ENCODE measurements at regions not wholly inside any gene's neighbourhood (a gene's known extent, or its start where the extent isn't known, plus 50 kb on each side); places are given as distances from the start of the nearest gene placed in this dataset.

GRCh38 chr14:101224356-101225156, 321.0 kb upstream of the RTL1 start:
- TF ChIP-seq ZFX (IDR thresholded peaks at IDR 0.05; ENCODE audit: borderline replicate concordance) (no peak), CTCF (IDR thresholded peaks at IDR 0.05) (no peak)

GRCh38 chr14:101225157-101226152, 321.9 kb upstream of the RTL1 start:
- TF ChIP-seq CTCF (IDR thresholded peaks at IDR 0.05) (no peak), ZFX (IDR thresholded peaks at IDR 0.05; ENCODE audit: borderline replicate concordance) (no peak)
- no peak overlapping the region for H3K27ac ChIP-seq

More at GRCh38 chr14:101224356-101225156, 321.0 kb upstream of the RTL1 start:
- no peak overlapping the region for H3K27ac ChIP-seq

- TF ChIP-seq ZFX (IDR thresholded peaks at IDR 0.05; ENCODE audit: borderline replicate concordance) (no peak), CTCF (IDR thresholded peaks at IDR 0.05) (no peak)
- H3K27ac ChIP-seq: no peak overlapping the region
These were observed 322.7 kb upstream of the RTL1 start for GRCh38 chr14:101226265-101226602.

- TF ChIP-seq ZFX (IDR thresholded peaks at IDR 0.05; ENCODE audit: borderline replicate concordance) (no peak), CTCF (IDR thresholded peaks at IDR 0.05) (no peak)
- no peak overlapping the region for H3K27ac ChIP-seq
These were observed 323.3 kb upstream of the RTL1 start for GRCh38 chr14:101226603-101227425.

- H3K27ac ChIP-seq: no peak overlapping the region
- no peak for TF ChIP-seq ZFX (IDR thresholded peaks at IDR 0.05; ENCODE audit: borderline replicate concordance)
These were observed 324.4 kb upstream of the RTL1 start for GRCh38 chr14:101227611-101228594.

- H3K27ac ChIP-seq: no peak overlapping the region
- TF ChIP-seq ZFX (IDR thresholded peaks at IDR 0.05; ENCODE audit: borderline replicate concordance): no peak
- TF ChIP-seq CTCF (IDR thresholded peaks at IDR 0.05): no peak
These were observed 325.5 kb upstream of the RTL1 start for GRCh38 chr14:101228949-101229541.

Measured in 22Rv1 (cell line).